CD1c-positive myeloid dendritic cell (primary cell): ENCODE measurements at regions not wholly inside any gene's neighbourhood (a gene's known extent, or its start where the extent isn't known, plus 50 kb on each side); places are given as distances from the start of the nearest gene placed in this dataset.
"Not testable (repeated sequence)": the region's sequence is repeated elsewhere in the genome, so short reads cannot be mapped to it uniquely, and the experiment has no call there.

Source experiments
- DNase-seq: peaks from one replicate; pipeline ENCODE4 v3.0.0-alpha.2; 2016; ENCODE audit errors: extremely low spot score

DNA sequence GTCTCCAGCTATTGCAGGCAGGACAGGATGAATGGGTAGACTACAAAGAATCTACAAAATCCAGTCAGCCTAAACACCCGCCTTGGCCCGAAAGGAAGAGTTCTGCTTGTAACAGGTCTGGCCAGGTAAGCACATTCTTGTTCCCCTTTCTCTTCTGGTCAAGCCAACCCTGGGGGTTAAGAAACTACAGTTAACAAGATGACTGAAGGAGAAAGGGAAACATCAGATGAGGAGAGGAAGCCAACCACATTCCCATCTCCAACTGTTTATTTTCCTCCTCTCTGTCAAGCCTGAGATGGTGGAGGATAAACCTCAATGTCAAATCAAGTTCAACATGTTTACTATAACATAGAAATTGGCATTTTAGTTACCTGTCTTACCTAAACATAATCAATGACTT lies 198.9 kb downstream of the IPMK start:
- no peak for DNase-seq

DNA sequence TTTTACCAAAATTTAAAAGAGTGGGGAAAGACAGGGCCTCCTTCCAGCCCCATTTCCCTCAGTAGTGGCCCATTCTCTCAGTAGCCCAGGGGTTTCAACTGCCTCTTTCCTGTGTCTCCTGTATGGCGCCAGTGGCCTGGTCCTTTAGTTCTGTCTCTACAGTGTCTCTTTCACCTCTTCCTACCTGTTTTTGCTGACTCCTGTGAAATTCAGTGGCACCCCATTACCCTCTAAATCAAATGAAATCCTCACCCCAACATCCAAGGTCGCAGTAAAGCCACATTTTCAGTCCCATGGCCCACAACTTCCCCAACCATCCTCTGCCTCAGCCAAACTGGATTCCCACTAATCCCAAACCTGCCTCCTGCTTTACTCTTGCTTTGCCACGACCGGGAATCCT lies 200.7 kb downstream of the IPMK start:
- DNase-seq, result no peak

GRCh38 chr10:58066126-58066525 lies 201.6 kb downstream of the IPMK start:
- no peak for DNase-seq

- no peak for DNase-seq
These were observed 202.2 kb downstream of the IPMK start for GRCh38 chr10:58065529-58065815.

GRCh38 chr10:58064714-58065528 lies 202.8 kb downstream of the IPMK start:
- DNase-seq, result no peak

GRCh38 chr10:58063861-58064480 lies 203.7 kb downstream of the IPMK start:
- DNase-seq, result no peak

GRCh38 chr10:58058683-58059082 lies 209.0 kb downstream of the IPMK start:
- DNase-seq, result not testable (repeated sequence)

DNA sequence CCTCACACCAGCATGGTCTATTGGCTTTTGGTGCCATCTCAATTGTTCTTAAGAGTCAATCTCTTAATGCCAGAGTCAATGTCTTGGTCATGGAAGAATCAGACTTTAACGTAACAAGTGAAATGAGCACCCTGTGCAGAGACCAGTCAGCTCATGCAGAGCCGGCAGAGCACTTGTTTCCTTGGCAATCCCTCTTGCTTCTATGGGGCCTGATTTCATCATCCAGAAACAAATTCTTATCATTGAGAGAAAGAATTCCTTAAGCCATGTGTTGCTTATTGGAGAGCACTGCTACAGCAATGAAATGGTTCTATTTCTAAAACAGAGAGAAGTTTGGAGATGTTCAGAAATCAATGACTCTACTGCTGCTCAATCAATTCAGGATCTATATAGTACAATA lies 212.8 kb downstream of the IPMK start:
- DNase-seq, result no peak

DNA sequence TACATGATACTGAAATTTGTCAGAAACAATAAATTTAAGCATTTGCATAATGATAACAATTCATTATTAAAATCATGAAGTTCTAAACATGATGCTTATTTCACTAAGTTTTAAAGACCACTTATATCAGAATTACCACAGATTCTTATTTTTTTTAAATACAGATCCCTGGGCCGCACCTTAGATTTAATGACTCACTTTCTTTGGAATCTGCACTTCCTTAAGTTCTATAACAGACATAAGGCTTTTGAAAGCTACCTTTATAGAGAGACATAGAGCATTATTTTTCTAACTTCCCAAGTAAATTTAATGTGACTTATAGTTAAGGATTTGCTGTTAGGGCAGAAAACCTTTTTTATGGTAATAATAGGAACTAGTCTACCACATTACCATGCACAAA lies 214.9 kb downstream of the IPMK start:
- DNase-seq, result no peak

DNA sequence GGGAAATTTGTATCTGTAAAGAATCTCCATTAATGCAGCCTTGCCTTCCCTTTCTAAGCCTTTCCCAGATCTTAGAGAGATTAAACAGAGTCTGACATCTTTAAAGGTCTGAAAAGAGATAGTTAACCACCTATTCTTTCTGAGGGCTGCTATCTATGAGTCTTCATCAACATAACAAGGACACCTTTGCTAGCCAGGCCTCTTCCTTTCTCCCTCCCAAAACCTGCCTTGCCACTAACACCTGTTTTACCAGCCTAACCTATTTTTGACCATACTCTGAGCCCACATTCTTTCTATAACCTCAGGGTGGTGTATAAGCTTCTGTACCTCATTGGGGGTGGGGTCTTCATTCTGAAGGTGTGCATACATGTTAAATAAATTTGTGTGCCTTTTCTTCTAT lies 217.1 kb downstream of the IPMK start:
- no peak for DNase-seq

DNA sequence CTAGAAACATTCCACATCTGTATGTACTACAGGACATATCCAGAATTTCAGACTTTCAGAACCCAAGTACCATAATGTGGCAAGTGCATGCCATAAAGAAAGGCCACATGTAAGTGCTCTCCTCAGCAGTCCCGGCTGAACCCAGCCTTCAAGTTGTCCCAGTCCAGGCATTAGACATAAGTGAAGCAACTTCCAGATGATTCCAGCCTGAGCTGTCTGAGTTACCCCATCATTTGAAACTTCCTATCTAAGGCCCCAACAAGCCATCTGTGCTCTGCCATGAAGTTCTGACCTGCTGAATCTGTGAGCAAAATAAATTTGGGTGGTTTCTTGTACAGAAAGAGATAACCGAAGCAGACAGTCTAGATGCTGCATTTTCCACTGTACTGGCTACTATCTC lies 218.8 kb downstream of the IPMK start:
- DNase-seq, result no peak

- no peak for DNase-seq
These were observed 223.6 kb downstream of the IPMK start for GRCh38 chr10:58044072-58044471.

DNA sequence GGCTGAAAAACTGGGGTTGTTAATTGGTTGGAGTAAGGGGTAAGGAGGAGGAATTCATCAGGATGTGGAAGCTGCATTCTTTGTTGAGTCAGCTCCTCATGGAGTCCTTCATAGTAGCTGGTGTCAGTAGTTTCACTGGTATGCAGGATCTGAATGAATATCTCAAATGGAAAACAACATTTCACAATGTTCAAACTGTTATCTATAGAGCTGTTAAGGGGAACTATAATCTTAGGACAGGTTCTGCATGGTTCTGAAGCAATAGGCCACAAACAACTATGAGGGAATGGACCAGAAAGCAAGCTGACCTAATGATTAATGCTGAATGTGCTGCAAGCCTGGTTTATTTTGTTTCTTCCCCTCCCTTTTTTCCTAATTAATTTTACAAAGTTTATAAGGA lies 225.8 kb downstream of the IPMK start:
- no peak for DNase-seq

- no peak for DNase-seq
These were observed 237.5 kb downstream of the IPMK start for GRCh38 chr10:58030208-58030607.

GRCh38 chr10:58028597-58029366 lies 238.9 kb downstream of the IPMK start:
- no peak for DNase-seq

DNA sequence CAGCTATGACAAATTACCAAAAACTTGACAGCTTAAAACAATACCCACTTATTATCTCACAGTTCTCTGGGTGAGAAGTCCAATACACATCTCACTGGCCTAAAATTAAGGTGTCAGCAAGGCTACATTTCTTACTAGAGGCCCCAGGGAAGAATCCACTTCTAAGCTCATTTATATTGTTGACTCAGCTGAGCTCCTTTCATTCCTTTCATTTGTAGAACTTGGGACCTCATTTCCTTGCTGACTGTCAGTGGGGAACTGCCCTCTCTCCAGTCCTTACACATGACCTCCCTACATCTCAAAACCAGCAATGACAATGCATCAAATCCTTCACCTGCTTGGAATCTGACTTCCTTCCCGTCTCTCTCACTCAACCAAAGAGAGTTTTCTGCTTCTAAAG lies 240.3 kb downstream of the IPMK start:
- DNase-seq, result no peak

DNA sequence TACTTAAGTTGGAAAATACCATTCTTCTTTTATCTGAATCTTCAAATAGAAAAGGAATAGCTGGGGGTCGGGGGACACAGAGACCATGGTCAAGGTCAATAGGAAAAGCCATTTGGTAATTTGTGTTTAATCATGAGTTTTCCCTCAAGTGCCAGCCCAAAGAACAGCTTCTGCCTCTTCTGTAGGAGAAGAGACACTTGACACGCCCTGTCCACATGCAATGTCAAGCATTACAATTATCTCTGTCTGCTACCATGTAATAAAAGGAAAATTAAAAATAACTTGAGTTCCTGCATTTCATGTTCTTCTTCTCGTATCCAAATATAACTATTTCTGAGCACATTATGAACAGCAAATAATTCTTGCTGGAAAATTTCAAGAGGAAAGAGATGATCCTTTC lies 241.7 kb downstream of the IPMK start:
- no peak for DNase-seq

DNA sequence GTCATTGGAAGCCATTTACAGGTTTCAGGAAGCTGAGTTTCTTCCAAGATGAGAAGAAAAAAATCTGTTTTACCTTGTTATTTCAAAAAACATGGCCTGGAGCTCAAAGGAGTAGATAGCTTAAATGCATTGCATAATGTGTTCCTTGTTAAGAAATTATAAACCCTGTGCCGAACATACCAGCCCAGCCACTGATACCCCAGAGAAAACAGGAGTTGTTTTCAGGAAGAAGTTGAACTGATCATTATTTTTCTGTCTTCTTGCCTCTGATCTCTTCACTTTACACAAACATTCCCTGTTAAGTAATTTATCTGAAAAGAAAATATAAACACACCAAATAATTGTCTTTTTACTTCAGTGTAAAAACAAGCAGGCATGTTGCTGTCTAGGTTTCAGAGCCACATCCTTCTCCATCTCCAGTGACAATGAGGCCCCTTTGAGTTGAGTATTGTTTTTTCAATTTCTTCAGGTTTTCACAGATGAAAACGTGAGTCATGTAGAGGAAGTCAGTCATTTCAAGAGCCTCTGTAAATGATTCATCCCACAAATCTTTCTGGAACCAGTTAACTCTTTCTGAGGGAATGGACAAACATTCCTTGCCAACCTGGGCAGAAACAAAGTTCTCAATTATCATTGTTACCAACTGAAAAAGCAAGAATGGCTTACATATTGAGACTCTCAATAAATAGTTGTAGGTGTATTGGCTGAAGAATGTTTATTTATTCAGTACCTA lies 244.2 kb downstream of the IPMK start:
- no peak for DNase-seq

DNA sequence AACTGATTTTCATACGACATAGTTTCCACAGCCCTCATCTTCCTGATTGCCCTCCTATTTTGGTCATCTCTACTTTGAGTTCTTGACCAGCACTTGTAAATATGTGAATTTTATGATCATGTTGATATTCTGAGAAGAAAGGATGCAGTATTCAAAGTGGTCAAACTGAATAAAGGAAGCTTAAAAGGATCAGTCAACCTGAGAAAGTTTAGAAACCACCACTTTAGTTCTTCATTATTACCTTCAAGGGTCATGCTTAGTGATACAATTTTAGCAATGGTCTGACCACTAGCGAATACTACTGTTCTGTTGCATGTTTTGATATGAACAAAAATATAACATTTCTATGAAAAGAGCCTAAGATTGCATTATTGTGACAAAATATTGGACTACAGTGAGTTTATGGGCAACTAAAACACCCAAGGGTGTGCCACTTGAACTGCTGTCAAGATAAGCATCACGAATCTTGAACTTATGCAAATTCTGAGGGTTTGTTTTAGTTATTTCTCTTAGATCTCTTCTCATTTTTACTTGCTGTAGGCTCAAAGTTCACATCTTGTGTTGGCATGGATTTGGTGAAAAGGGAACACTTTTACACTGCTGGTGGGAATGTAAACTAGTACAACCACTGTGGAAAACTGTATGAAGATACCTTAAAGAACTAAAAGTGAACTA lies 247.7 kb downstream of the IPMK start:
- no peak for DNase-seq

- no peak for DNase-seq
These were observed 249.9 kb downstream of the IPMK start for GRCh38 chr10:58017719-58018367.

DNA sequence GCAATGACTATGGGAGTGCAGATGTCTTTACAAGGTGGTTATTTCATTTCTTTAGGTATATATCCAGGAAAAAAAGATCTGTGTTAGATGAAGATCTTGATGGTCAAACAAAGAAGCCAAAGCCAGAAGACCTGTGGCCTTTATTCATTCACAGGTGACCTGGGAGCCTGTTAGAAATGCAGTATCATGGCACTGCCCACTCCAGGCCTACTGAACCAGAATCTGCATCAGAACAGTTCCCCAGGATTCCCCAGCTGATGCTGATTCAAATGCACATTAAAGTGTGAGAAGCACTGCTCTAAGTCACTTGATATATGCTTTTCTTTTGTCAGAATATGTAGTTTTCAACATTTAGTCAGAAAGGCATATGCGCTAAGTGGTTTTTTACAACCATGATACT lies 251.1 kb downstream of the IPMK start:
- DNase-seq, result no peak
